Adrenal gland (tissue), 9 donors: ENCODE measurements at regions not wholly inside any gene's neighbourhood (a gene's known extent, or its start where the extent isn't known, plus 50 kb on each side); places are given as distances from the start of the nearest gene placed in this dataset.
"Not testable (repeated sequence)": the region's sequence is repeated elsewhere in the genome, so short reads cannot be mapped to it uniquely, and the experiment has no call there.

Experiments used
- DNase-seq, 7 donors: peaks; one replicate each; pipeline ENCODE4 v3.0.0-alpha.2; 2019 to 2020
- H3K27ac ChIP-seq, 5 donors: fragments of 200-600 bp; sonication (generic) in 4 of 5; 1 replicate in 3 of 5; 2 replicates in 2 of 5; pipeline versions ENCODE4 v1.5.1 to v1.8.0; 2016 to 2020; ENCODE audit warnings: mild to moderate bottlenecking in 1 of 5
- H3K27me3 ChIP-seq: fragments of 200-600 bp; 2 replicates; pipeline ENCODE4 v1.8.0; 2021
- H3K36me3 ChIP-seq, 2 donors: fragments of 200-600 bp; replicated peaks in 1 of 2; 1 replicate in 1 of 2; 2 replicates in 1 of 2; pipeline versions ENCODE4 v1.5.1 to v1.8.0; 2018 to 2022
- H3K4me1 ChIP-seq, 2 donors: fragments of 200-600 bp; replicated peaks in 1 of 2; 1 replicate in 1 of 2; 2 replicates in 1 of 2; pipeline versions ENCODE4 v1.5.1 to v1.8.0; 2018 to 2021
- H3K4me3 ChIP-seq, 4 donors: fragments of 200-600 bp; sonication (generic) in 3 of 4; one replicate each; pipeline ENCODE4 v1.5.1; 2016 to 2018
- H3K9me3 ChIP-seq, 3 donors: fragments of 200-600 bp; sonication (generic) in 1 of 3; replicated peaks in 1 of 3; 1 replicate in 2 of 3; 2 replicates in 1 of 3; pipeline versions ENCODE4 v1.5.1 to v1.8.0; 2016 to 2021
- POLR2A ChIP-seq, 2 donors: fragments of 450-650 bp; IDR thresholded peaks; one replicate each; pipeline ENCODE4 v1.6.1; 2017; ENCODE audit warnings: antibody characterized with exemption in 2 of 2, mild to moderate bottlenecking in 2 of 2, moderate library complexity in 1 of 2
- WGBS, 4 donors: extraction: QIAGEN DNeasy Blood & Tissue Kit in 2 of 4; methylation state at CpG; one replicate each; pipeline versions ENCODE4 v1.1.5 to v1.1.7; 2013 to 2017; 5-methylcytosine and 5-hydroxymethylcytosine counted together
- intact Hi-C, 2 donors: fragments of 100-400 bp; cut with DNase I; formaldehyde crosslinking; loops; one replicate each; pipeline versions ENCODE4 v1.14.1 to v1.15.0; 2022 to 2023
- microRNA counts, 2 donors: library from miRNA; unstranded; fragments of <30 nt; microRNA quantifications; one replicate each; lab custom pipeline; 2016
- microRNA-seq, 3 donors: library from miRNA; unstranded; fragments of <30 nt; microRNA quantifications; one replicate each; pipeline ENCODE4, GENCODE V29; 2017 to 2020
- small RNA-seq, 2 donors: library from RNA; depleted of rRNA; stranded (forward); fragments of <200 nt; gene quantifications; one replicate each; pipeline ENCODE3, GENCODE V24; 2016
- TF ChIP-seq, protein P1 (sequence below), 6 experiments: fragments of 450-650 bp in 4 of 6; fragments of 200-600 bp in 2 of 6; sonication (generic) in 1 of 6; IDR thresholded peaks; 1 replicate in 5 of 6; 2 replicates in 1 of 6; pipeline versions ENCODE4 v1.5.1 to v1.8.0; 2016 to 2021; ENCODE audit warnings: antibody characterized with exemption in 6 of 6, mild to moderate bottlenecking in 2 of 6, moderate library complexity in 1 of 6
- donor health status: healthy with polysubstance abuse.
- donor health status: Bipolar disorder and iron deficiency.
- donor health status: DM: yes; HTN: yes; CAD: no.
- donor health status: DM: no; HTN: no; CAD: no.
- donor health status: DM: no; HTN: no; CAD: no.

DNA sequence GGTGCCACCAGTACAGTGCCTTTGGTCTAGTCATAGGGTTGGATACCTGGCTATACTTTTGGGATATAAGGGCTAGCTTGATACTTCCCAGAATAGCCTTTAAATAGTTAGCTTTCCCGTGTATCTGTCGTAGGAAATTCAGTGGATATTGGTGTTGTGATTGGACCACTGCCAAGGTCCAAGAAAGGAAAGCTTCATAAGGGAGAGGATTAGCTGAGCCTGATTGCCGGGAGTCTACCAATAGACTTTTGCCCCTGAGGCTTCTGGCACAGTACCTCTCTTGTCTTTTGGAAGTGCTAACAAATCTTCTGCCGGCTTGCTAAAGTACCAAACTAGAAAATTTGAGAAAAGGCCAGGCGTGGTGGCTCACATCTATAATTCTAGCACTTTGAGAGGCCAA lies 61.1 kb upstream of the XIST start:
- no peaks in the 10 kb centered on the region for H3K36me3 ChIP-seq
- 35 to 44% (median 37%) methylated on average over 4 to 5 of the region's 5 CpGs for WGBS, 4 donors
- no peaks in the 10 kb centered on the region for H3K9me3 ChIP-seq
- H3K4me1 ChIP-seq, result peaks cover 6 to 16% of the 10 kb centered on the region in 2 donors
- H3K27me3 ChIP-seq, result peaks cover 19% of the 10 kb centered on the region
- TF ChIP-seq, protein P1, sequence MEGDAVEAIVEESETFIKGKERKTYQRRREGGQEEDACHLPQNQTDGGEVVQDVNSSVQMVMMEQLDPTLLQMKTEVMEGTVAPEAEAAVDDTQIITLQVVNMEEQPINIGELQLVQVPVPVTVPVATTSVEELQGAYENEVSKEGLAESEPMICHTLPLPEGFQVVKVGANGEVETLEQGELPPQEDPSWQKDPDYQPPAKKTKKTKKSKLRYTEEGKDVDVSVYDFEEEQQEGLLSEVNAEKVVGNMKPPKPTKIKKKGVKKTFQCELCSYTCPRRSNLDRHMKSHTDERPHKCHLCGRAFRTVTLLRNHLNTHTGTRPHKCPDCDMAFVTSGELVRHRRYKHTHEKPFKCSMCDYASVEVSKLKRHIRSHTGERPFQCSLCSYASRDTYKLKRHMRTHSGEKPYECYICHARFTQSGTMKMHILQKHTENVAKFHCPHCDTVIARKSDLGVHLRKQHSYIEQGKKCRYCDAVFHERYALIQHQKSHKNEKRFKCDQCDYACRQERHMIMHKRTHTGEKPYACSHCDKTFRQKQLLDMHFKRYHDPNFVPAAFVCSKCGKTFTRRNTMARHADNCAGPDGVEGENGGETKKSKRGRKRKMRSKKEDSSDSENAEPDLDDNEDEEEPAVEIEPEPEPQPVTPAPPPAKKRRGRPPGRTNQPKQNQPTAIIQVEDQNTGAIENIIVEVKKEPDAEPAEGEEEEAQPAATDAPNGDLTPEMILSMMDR (IDR thresholded peaks at IDR 0.05), result no peak
- no peak for TF ChIP-seq POLR2A (IDR thresholded peaks at IDR 0.05)
- DNase-seq, result peak in 3 of 7 donors; percentile 9 to 24 (median 14)
- intact Hi-C loops, result no loop called here
- no peak overlapping the region for H3K4me3 ChIP-seq
- H3K27ac ChIP-seq, result no peak overlapping the region

DNA sequence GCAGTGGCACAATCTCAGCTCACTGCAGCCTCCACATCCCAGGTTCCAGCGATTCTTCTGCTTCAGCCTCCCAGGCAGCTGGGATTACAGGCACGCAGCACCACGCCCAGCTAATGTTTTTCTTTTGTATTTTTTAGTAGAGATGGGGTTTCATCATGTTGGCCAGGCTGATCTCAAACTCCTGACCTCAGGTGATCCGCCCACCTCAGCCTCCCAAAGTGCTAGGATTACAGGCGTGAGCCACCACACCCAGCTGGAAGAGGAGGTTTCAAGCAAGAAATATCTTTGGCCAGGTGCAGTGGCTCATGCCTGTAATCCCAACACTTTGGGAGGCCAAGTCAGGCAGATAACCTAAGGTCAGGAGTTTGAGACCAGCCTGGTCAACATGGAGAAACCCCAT lies 59.4 kb upstream of the XIST start:
- DNase-seq, H3K36me3 ChIP-seq, intact Hi-C loops, H3K4me3 ChIP-seq, H3K27ac ChIP-seq, H3K4me1 ChIP-seq, H3K9me3 ChIP-seq: not testable (repeated sequence)
- H3K27me3 ChIP-seq, result peaks cover 19% of the 10 kb centered on the region
- 83 to 100% (median 89%) methylated on average over 1 to 5 of the region's 5 CpGs for WGBS, 4 donors

DNA sequence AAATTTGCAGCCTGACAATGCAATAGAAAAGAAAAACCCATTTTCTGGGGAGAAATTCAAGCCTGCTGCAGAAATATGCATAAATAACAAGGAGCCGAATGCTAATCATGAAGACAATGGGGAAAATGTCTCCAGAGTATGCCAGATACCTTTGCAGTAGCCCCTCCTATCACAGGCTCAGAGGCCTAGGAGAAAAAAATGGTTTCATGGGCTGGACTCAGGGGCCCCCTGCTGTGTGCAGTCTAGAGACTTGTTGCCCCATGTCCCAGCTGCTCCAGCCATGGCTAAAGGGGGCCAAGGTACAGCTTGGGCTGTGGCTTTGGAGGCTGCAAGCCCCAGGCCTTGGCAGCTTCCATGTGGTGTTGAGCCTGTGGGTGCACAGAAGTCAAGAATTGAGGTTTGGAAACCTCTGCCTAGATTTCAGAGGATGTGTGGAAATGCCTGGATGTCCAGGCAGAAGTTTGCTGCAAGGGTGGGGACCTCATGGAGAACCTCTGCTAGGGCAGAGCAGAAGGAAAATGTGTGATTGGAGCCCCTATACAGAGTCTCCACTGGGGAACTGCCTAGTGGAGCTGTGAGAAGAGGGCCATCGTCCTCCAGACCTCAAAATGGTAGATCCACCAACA lies 53.3 kb upstream of the XIST start:
- H3K27ac ChIP-seq, intact Hi-C loops, H3K9me3 ChIP-seq, H3K27me3 ChIP-seq, H3K36me3 ChIP-seq, H3K4me1 ChIP-seq, H3K4me3 ChIP-seq, DNase-seq: not testable (repeated sequence)
- 71 to 95% (median 81%) methylated on average over 1 to 2 of the region's 2 CpGs for WGBS, 4 donors

DNA sequence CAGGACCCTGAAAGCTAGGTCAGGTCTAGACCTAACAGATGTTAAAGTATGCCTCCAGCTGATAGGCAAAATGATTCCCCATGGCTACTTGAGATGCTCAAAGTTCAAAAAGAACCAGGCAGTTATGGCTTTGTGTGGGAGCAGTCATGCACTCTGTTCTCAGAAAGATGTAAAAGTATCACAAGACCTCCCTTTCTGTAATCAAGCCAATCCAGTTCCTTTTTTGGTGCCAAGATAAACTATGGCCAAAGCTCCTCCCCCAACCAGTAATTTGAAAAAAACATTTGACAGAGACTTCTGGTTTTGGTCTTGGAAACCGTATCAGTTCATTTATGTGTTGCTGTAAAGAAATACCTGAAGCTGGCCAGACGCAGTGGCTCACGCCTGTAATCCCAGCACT lies 51.4 kb upstream of the XIST start:
- H3K9me3 ChIP-seq, result peaks cover 0 to 9% (median 0%) of the 10 kb centered on the region in 3 donors
- DNase-seq, result no peak
- WGBS, 4 donors, result 75 to 84% (median 84%) methylated on average over 3 of the region's 3 CpGs
- no peaks in the 10 kb centered on the region for H3K36me3 ChIP-seq
- no peak overlapping the region for H3K27ac ChIP-seq
- intact Hi-C loops, result no loop called here
- H3K27me3 ChIP-seq, result no peaks in the 10 kb centered on the region
- H3K4me1 ChIP-seq, result no peaks in the 10 kb centered on the region
- H3K4me3 ChIP-seq, result no peak overlapping the region
- TF ChIP-seq, protein P1 (IDR thresholded peaks at IDR 0.05), result no peak
- no peak for TF ChIP-seq POLR2A (IDR thresholded peaks at IDR 0.05)

MicroRNA genes in the stretch of these regions (microRNA counts, 767-probe panel; counts per million panel counts)
- microRNA hsa-miR-374b-5p (lab: Ali Mortazavi, UCI), result 5,449 to 6,444 counts per million in 2 donors
- 0 counts per million in 2 donors for microRNA hsa-miR-374c-5p (lab: Ali Mortazavi, UCI)
- microRNA hsa-miR-421 (lab: Ali Mortazavi, UCI), result 0 to 1,343 counts per million in 2 donors

Small RNA genes lying in the stretch of these regions (microRNA-seq; reads per million reads assigned to microRNA genes)
- gene MIR374B (0 reads per million in 3 donors), gene MIR374C (0 reads per million in 3 donors), gene MIR421 (207 to 321 (median 209) reads per million in 3 donors)

Small RNA genes lying in the stretch of these regions (small RNA-seq; reads per million reads assigned to genes)
- 0 to 0.08 reads per million in 2 donors for gene ATP5MDP1
- gene DDX3P2, result 0 reads per million in 2 donors
- 25.0 to 28.9 reads per million in 2 donors for gene MIR374B
- gene MIR421, result 49.1 to 61.7 reads per million in 2 donors
- 0 reads per million in 2 donors for gene RF02124
- gene RF02125, result 0 reads per million in 2 donors
